RCC 7860 (cell line): ENCODE measurements at regions not wholly inside any gene's neighbourhood (a gene's known extent, or its start where the extent isn't known, plus 50 kb on each side); places are given as distances from the start of the nearest gene placed in this dataset.
"Not testable (repeated sequence)": the region's sequence is repeated elsewhere in the genome, so short reads cannot be mapped to it uniquely, and the experiment has no call there.

Experiments used
- DNase-seq: peaks from one replicate; pipeline ENCODE4 v3.0.0-alpha.2; 2015; ENCODE audit warnings: low spot score
- FAIRE-seq: peaks from 2 replicates; lab custom pipeline; 2012; peaks lifted over from hg19 to GRCh38; lab: Jason Lieb, UNC

- no peak for FAIRE-seq
- DNase-seq, result peak; percentile 28
These were observed 50.8 kb upstream of the BOD1L1 start for GRCh38 chr4:13678186-13678924.

GRCh38 chr4:13681570-13681969 lies 54.0 kb upstream of the BOD1L1 start:
- DNase-seq (no peak), FAIRE-seq (no peak)

- DNase-seq (no peak), FAIRE-seq (no peak)
These were observed 66.7 kb upstream of the BOD1L1 start for GRCh38 chr4:13694256-13694655.

GRCh38 chr4:13698296-13698695 lies 70.8 kb upstream of the BOD1L1 start:
- no peak for DNase-seq
- FAIRE-seq, result no peak

GRCh38 chr4:13700021-13700857 lies 72.7 kb upstream of the BOD1L1 start:
- FAIRE-seq (peak; percentile 35), DNase-seq (no peak)

GRCh38 chr4:13700858-13701140 lies 73.3 kb upstream of the BOD1L1 start:
- not testable (repeated sequence) for DNase-seq, FAIRE-seq

- DNase-seq, result peak; percentile 65
These were observed 74.5 kb upstream of the BOD1L1 start for GRCh38 chr4:13701937-13702446.

GRCh38 chr4:13703096-13703495 lies 75.6 kb upstream of the BOD1L1 start:
- DNase-seq (no peak), FAIRE-seq (no peak)

More at GRCh38 chr4:13701937-13702446, 74.5 kb upstream of the BOD1L1 start:
- FAIRE-seq, result peak; percentile 93

GRCh38 chr4:13704035-13704434 lies 76.5 kb upstream of the BOD1L1 start:
- no peak for DNase-seq
- FAIRE-seq, result no peak

- DNase-seq (no peak), FAIRE-seq (no peak)
These were observed 77.2 kb upstream of the BOD1L1 start for GRCh38 chr4:13704761-13705160.

GRCh38 chr4:13705521-13706041 lies 78.1 kb upstream of the BOD1L1 start:
- DNase-seq (peak; percentile 76), FAIRE-seq (peak; percentile 89)

GRCh38 chr4:13706120-13706519 lies 78.6 kb upstream of the BOD1L1 start:
- no peak for DNase-seq
- FAIRE-seq, result no peak

GRCh38 chr4:13706716-13707115 lies 79.2 kb upstream of the BOD1L1 start:
- DNase-seq (peak; percentile 16), FAIRE-seq (peak; percentile 86)

- FAIRE-seq, result no peak
- no peak for DNase-seq
These were observed 82.8 kb upstream of the BOD1L1 start for GRCh38 chr4:13710246-13710885.

- FAIRE-seq, result no peak
- no peak for DNase-seq
These were observed 83.8 kb upstream of the BOD1L1 start for GRCh38 chr4:13711233-13711785.

GRCh38 chr4:13721894-13722293 lies 94.4 kb upstream of the BOD1L1 start:
- no peak for DNase-seq
- FAIRE-seq, result no peak

- no peak for DNase-seq
- FAIRE-seq, result no peak
These were observed 95.1 kb upstream of the BOD1L1 start for GRCh38 chr4:13722649-13723048.

- DNase-seq (no peak), FAIRE-seq (no peak)
These were observed 101.2 kb upstream of the BOD1L1 start for GRCh38 chr4:13728761-13729160.

- FAIRE-seq, result no peak
- DNase-seq, result no peak
These were observed 103.5 kb upstream of the BOD1L1 start for GRCh38 chr4:13731019-13731418.

GRCh38 chr4:13733817-13734216 lies 106.3 kb upstream of the BOD1L1 start:
- DNase-seq (no peak), FAIRE-seq (no peak)

- DNase-seq, result no peak
- FAIRE-seq, result no peak
These were observed 123.1 kb upstream of the BOD1L1 start for GRCh38 chr4:13750594-13750993.
